HG02884 (cell line): ENCODE measurements at regions not wholly inside any gene's neighbourhood (a gene's known extent, or its start where the extent isn't known, plus 50 kb on each side); places are given as distances from the start of the nearest gene placed in this dataset.

Source experiments
- ATAC-seq: cut with Tn5 transposase; IDR thresholded peaks from one replicate; pipeline ENCODE4 v1.9.1; 2021; ENCODE audit warnings: mild to moderate bottlenecking, moderate library complexity; ENCODE audit not compliant: unreplicated experiment

DNA sequence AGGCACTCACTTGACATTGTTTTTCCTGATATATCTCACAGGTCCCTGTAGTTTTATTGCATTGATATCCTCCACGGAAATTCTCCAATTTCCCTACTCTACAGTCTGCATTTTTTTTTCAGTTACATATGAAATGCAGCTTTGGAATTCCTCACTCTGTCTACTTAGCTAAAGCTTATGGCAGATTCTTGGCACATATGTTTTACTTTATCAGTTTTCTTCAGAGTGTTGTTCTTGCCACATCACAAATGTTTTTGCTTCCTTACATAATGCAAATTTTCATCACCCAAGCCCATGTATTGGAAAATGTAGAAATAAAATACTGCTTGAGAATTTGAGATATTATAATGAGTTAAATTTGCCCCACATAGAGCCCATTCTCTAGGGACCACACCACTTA, 1895.1 kb downstream of the MRPL39 start:
- ATAC-seq = no peak

- no peak for ATAC-seq
Measured at GRCh38 chr21:23706431-23706830, 1900.8 kb downstream of the MRPL39 start.

DNA sequence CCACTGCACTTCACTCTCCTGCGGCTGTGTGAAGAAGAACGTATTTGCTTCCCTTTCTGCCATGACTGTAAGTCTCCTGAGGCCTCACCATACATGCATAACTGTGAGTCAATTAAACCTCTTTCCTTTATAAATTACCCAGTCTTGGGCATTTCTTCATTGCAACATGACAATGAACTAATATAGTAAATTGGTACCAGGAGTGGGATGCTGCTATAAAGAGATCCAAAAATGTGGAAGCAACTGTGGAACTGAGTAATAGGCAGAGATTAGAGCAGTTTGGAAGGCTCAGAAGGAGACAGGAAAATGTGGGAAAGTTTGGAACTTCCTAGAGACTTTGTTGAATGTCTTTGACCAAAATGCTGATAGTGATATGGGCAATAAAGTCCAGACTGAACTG, 1907.9 kb downstream of the MRPL39 start:
- ATAC-seq = no peak

- ATAC-seq = no peak
Measured at GRCh38 chr21:23698619-23699018, 1908.7 kb downstream of the MRPL39 start.

DNA sequence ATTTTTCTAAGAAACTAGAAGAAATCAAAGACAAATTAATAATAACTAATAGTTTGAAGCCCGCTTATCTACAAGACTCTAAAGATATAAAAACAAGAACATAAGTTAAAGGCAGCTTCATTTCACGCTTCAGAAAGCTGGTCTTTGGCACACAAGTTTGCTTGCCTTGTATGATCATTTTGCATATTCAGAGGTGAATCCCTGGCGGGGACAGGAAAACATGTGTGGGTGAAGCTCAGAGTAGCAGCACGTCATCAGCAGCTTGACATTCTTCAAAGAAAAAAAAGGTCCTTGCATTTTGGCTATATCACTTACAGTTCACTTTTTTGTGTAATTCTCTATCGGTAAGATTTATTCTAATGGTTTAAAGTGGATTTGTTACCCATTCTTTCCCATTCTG, 1911.8 kb downstream of the MRPL39 start:
- peak; percentile 63 for ATAC-seq

GRCh38 chr21:23694390-23694789, 1912.9 kb downstream of the MRPL39 start:
- ATAC-seq = no peak

GRCh38 chr21:23690316-23690715, 1917.0 kb downstream of the MRPL39 start:
- ATAC-seq = no peak

DNA sequence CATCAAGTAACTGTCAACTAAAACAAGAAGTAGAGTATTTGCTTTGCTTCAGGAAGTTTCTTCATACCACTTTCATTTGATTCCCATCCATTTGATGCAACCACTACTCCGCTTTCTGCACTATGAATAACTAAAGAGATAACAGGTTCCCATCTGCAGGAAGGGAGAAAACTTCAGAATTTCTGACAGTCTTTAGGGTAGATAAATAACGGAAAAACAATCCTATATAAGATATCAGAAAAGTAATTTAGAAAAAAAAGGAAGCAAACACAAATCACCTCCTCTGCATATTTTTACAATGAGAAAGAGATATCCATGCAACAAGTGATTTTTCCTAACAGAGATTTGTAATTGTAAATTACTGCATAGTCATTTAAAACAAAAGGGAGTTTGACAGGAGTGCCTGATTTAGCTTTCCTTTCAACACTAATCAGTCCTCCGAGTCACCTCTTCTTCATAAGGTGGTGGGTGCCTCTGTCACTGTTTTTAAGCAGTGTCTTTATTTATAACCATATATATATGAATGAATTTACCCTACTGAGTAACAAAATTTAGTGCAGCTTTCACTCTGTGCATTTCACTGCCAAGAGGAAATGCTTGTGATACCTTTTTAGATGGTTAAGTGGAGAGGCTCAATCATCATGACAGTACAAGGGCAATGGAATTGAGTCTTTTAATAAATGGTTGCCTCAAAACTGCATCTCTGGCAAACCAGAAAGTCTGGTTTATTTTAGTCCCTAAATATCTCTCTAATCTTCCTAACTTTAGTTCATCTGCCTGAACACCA, 1920.4 kb downstream of the MRPL39 start:
- ATAC-seq = no peak

DNA sequence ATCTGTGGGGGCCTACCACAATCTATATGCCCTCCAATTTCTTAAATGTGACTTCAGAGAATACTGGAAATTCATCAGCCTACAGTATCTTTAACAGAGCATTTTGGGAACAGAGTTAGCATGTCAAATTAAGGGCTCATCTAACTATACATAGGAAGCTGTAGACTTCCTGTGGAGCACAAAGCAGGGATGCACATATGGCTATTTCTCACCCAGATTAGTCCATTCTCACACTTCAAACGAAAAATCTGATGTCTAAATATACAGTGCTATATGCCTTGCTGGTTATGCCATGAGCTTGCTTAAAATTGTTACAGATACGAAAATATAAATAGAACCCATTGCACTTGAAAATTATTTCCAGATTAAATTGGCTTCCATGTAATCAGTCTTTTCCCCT, 1922.8 kb downstream of the MRPL39 start:
- no peak for ATAC-seq

DNA sequence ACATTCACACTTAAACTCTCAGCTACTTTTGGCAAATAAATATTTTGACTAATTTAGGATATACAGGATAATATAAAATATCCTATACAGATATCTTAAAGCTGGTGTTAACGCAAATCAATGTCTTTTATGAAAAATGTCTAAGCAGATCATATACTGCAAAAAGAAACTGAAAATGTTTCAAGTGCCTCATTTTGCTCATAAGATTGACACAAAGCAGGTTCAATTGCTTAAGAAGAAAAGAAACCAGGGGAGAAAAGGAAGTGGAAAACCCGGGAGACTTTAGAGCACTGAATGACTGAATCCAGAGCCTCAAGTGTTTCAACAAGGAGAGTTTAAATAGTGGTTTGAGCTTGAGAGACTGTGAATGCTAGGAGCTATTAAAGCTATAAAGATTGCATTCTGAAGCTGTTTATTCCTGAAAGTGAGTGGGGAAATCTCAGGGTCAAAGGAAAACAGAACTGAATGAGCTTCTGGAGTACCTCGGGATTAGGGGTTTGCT, 1943.0 kb downstream of the MRPL39 start:
- ATAC-seq = no peak

- ATAC-seq = no peak
Measured at GRCh38 chr21:23660560-23660959, 1946.7 kb downstream of the MRPL39 start.

DNA sequence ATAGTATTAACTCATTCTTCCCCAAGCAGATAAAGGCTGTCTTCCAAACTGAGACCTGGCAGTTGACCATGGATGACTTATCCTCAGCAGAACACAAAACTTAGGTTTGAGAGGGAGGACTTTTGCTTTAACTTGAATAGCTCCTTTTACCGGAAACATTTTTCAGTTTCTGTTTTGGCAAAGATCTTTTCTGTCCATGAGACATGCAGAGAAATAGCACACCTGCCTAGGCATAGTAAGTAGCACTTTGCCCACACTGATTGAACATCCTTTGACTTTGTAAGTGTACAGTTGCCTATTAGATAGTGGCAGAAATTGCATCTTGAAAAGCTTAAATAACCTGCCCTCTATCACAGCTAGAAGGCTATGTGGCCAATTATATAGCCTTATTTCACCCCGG, 1962.5 kb downstream of the MRPL39 start:
- no peak for ATAC-seq

- ATAC-seq = no peak
Measured at GRCh38 chr21:23639721-23640120, 1967.6 kb downstream of the MRPL39 start.

GRCh38 chr21:23638131-23638695, 1969.1 kb downstream of the MRPL39 start:
- ATAC-seq = no peak

- no peak for ATAC-seq
Measured at GRCh38 chr21:23633447-23633940, 1973.8 kb downstream of the MRPL39 start.

- no peak for ATAC-seq
Measured at GRCh38 chr21:23624281-23624680, 1983.0 kb downstream of the MRPL39 start.

GRCh38 chr21:23613014-23613413, 1994.3 kb downstream of the MRPL39 start:
- no peak for ATAC-seq

GRCh38 chr21:23612210-23612609, 1995.1 kb downstream of the MRPL39 start:
- ATAC-seq = no peak

DNA sequence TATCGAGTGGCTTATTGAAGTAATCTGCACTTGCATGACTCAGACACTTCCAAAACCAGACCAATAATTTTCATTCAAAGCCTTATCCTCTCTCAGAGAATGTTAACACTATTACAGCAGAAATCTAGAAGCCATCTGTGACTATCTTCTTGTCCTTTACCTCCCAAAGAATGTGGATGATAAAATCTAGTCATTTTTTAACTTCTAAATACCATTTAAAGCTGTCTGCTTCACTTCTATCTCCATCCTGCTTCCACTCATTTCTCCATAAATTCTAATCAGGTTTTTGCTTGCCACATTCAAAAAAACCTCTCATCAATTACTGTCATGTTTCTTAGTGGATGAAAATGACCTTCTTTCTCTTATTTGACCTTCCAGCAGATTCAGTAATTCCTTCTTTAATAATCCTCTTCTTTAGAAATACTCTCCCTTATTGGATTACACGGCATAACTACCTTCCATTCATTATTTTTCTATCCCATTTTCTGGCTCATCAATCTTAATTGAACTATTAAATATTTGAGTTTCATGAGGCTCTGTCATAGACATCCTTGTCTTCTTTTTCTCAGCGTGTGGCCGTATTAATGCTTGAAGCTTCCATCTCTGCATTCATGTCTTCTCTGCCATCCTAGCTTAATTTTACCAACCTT, 1999.4 kb downstream of the MRPL39 start:
- no peak for ATAC-seq

- no peak for ATAC-seq
Measured at GRCh38 chr21:23601549-23601948, 2005.7 kb downstream of the MRPL39 start.

- ATAC-seq = no peak
Measured at GRCh38 chr21:23593582-23593981, 2013.7 kb downstream of the MRPL39 start.

- ATAC-seq = no peak
Measured at GRCh38 chr21:23585419-23585818, 2021.9 kb downstream of the MRPL39 start.
